ENCODE measurements at regions not wholly inside any gene's neighbourhood (a gene's known extent, or its start where the extent isn't known, plus 50 kb on each side); places are given as distances from the start of the nearest gene placed in this dataset.

DNA sequence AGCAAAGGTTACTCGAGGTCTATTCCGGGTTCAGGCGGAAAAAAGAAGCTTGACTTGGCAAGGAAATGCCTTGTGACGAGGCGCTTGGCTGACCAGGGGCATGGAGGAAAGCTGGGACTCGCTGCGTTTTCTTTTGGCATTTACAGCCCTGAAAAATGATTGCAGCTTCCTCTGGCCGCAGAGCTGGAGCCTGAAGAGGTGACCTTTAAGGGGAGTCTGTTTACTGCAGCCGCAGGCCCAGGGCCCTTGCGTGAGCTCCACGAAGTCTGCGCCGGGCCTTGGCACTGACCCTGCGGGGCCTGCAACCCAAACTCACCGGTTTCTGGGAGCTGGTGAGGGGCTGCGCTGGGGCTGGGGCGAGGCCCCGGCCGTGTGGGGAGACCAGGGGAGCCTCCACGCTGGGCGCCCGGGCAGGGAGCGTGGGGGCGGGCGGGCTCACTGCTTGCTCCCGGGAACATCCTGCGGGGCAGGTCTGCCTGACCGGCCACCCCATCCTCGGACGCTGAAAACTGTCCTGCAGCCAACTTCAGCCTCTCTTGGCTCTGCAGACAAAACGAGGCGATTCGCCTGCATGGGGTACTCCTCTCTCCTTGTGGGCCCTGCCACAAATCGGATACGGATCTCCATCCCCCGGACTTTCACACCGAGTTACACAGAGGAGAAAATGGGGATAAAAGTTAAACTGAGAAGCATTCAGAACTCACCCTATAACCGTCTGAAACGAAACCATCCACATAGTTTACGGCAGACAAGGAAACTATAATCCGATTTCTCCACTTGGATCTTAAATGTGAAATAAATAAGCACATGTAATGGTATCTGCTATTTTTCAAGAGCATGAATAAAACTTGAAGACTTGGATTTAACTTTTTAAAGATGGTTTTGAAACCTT is 206.3 kb upstream of the FOXF1 start:
- peak; percentile 25 for DNase-seq

DNA sequence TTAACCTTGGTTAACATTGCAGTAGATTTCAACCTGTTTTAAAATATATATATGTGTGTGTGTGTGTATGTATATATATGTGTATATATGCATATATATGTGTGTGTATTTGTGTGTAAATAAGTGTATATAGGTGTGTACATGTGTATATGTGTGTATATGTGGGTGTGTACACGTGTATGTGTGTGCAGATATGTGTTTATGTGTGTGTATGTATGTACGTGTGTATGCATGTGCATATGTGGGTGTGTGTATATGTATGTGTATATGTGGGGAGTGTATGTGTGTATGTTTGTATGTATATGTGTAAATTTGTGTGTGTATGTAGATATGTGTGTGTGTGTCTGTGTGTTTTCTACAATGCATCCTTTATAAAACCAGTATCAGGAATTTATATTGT is 205.5 kb upstream of the FOXF1 start:
- DNase-seq = no peak

DNA sequence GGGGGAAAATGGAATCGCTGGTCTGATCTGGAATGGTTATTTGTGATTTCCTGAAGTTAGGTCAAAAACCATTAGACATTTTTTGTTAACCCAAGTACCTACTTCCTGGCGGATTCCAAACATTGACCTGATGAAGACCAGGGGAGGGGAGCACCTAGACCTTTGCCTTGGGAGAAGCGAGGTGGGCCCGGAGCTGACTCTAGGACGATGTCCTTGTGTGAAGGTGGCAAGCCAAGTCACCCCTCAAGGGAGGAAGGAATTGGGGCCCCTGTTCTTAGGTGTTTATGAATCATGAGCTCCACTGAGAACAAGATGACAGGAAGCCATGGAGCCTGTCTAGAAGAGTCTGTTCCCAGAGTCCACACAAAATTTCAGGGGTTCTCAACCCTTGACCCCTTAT is 204.9 kb upstream of the FOXF1 start:
- DNase-seq = no peak

DNA sequence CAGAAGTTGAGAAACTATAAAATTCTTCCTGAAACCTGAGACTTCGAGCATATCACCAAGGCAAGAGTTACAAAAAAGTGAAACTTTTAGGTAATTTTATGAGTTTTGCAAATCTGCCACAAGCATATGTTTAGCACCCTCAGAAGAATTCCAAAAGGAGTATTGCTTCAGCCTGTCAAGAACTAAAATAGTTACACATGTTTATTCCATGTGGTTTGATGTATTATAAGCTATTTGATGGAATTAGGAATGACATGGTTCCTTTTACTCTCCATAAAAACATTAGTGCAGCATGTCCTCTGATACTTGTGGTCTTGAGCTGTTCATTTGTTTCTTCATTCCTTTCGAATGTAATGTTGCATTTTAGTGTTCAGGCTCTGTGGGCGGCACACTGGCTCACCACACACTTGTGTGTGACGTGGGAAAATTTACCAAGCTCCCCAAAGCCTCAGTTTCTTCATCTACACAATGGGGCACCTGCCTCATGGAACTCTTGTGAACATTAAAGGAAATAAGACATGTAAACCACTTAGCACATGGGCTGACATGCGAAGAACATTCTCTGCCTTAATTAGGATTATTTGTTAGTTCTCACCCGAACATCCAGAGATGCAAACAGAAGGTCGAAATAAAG is 204.2 kb upstream of the FOXF1 start:
- no peak for DNase-seq

DNA sequence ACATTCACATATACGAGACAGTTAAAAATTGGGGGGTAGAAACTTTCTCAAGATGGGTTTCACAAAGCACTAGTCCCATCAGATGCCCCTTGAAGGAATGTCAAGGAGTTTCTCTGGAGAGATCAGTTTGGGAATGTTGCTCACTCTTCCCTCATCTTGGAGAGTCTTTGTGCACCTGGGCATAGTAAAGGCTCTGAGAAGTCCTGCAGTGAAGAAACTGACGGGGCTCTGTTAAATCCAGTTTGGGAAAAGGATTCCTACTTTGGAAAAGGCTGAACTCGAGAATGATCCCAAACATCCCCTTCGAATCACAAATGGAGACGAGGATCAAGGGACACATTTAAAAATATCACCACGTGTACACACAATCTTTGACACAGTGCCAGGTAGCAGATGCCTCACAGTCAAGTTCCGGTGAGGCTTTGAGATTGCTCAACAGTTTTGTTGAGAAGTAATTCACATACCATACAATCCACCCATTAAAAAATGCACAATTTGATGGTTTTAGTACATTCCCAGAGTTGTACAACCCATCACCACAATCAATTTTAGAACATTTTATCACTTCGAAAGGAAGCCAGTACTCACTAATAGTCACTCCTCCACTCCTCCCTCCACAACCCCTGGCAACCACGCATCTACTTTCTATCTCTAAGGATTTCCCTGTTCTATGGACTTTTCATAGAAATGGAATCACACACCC is 203.4 kb upstream of the FOXF1 start:
- no peak for DNase-seq

DNA sequence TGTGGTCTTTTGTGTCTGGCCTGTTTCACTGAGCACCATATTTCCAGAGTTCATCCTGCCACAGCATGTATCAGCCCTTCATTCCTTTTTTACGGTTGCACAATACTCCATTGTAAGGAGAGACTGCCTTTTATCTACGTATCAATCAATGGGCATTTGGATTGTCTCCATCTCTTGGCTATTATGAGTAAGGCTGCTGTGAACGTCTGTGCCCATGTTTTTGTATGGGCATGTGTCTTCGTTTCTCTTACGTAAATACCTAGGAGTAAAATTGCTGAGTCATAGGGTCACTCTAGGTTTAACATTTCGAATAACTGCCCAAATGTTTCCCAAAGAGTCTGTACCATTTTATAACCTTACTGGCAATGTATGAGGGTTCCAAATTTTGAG is 202.8 kb upstream of the FOXF1 start:
- DNase-seq = no peak

DNA sequence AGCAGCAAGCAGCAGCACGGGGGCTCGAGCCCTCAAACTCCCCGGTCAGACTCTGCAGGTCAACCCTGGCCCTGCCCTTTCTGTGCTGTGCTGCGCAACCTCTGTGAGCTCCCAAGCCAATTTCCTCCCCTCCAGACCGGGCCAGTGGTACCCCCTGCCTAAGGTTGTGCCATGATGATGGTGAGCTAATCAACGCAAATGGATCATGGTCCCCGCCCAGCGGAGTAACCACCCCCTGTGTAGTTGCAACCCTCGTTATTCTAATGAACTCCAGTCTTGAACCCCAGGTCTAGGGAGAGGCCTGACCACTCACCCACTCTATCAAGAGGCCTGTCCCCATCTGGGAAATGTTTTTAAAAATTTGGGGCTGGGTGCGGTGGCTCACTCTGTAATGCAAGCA is 201.8 kb upstream of the FOXF1 start:
- DNase-seq = no peak

DNA sequence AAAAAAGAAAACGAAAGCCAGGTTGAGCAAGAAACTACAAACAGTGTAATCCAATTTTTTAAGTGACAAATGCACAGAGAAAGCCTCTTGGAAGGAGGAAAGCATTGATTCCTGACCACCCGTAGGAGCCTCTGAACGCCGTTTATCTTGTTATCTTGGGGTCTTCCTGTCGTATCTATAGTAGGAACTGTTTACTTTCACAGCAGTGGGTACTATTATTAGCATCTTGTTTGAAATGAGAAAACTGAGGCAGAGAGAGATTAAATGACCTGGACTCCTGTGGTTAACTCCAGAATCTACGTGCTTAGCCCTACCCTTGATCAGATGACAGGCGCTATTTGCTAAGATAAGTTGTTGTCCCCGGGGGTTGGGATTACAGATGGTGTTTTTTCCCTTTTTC is 196.7 kb upstream of the FOXF1 start:
- no peak for DNase-seq

DNA sequence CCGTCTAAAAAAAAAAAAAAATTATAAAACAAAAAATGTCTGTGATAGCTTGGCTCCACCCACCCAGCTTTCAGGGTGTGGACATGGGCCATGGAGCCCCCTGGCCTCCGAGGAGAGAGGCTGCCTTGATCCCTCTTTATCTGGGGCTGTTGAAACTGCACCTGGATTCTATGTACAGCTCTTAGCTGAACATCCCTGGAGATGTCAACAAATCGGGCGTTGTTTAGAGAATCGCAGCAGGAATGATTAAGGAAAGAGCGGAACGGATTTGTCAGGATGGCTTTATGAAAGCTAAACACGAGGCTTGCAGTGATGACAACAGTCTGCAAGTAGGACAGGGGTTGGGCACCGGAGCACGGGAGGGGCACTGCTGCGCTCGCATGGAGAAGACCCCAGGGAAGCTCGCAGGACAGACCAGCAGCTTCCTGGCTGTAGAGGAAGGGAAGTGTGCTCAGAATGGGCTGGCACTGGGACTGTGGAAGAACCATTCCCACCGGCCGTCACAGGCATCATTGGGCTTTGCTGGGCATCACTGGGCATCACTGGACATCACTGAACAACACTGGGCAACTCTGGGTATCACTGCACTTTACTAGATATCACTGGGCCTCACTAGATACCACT is 195.8 kb upstream of the FOXF1 start:
- no peak for DNase-seq

DNA sequence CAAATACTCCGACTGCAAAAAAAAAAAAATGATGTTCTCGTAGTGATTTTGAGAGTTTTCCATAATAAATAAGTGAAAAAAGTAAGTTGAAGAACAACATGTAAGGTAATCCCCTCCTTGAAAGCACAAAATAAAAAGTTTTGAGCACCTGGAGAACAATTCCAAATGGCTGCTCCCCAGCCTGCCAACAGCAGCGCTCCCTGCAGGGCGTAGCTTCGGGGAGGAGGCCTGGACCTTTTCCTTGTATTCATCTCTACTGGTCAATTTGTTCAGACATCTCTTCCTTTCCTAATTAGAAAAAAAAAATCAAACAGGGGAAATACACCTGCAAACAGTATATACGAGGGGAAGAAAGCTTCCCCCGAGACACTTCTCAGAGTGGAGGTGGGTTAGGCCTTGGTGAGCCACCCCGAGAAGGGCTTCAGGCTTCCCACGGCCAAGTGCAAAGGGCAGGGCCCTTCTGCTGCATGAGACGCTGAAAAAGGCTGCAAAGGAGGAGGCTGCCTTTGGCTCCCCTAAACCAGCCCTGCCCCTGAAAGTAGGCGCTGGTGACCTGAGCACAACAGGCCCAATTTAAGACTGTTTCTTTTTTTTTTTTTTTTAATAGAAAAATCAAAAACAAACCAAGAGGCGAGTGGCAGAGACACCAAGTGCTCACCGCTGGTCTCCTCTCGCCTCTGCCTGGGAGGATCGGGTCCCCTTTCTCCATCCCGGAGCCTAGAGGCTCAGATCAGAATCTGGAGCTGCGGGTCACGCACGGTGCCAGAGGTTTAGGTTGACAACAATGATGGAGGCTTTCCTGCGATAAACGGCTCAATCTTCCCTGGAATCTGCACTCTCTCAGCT is 193.1 kb upstream of the FOXF1 start:
- DNase-seq = no peak

DNA sequence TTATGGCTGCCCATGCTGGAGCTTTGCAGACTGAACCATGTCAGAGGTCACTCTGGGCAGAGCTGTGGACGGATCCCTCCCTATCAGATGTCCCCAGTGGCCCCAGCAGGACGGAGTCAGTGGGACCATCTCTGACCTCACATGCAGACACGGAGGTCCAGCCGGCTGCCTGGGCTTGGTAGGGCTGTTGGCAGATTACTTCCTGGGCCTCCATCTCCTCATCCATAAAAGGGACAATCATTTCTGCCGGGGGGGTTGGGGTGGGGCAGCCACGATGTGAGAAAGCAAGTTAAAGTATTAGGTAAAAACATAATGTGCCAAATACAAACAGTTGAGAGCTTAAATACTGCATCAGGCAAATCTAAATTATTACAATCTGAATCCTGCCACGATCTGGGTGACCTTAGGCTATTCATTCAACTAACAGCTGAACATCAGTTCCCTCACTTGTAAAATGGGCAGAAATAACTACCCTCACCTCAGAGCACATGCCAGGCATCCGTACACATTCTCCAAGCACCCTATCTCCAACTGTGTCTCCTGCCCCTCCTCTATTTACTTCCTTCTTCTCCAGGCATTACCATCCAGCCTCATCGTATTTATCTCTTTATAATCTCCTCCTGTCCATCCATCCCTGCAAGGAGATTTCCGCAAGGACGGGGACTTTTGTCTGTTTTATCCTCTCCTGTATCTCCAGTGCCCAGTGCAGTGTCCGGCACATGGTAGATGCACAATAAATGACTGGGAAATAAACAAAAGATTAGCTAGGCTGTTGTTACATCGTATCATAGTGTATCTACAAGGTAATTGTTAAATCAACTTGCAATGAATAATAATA is 192.3 kb upstream of the FOXF1 start:
- no peak for DNase-seq

DNA sequence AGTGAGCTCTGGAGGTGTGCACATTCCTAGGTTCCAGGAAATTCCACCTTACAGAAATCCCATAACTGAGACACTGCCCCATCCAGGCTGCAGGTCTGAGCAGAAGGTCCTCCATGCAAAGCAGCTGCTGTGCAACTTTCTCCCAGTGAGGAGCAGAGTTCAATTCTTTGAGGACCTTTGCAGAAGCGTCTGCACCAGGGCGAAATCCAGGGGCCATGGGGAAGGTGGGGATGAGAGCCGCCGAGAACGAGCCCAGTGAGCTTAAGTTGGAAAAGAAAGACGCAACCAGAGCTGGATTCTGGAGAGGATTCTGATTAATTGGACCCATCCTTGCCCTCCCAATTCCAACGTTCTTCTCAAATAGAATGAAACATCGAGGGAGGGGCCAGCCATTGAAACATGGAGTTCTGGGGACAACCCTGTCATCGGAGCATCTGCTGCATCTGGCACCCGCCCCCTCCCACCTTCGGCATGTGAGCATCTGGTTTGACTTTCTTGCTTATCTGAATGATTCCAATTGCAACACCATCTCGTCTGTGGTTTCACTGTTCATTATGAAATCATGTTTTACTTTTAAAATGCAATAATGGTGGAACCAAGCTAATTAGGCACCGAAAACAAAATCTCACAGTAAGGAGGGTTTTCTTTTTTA is 190.6 kb upstream of the FOXF1 start:
- DNase-seq = no peak

DNA sequence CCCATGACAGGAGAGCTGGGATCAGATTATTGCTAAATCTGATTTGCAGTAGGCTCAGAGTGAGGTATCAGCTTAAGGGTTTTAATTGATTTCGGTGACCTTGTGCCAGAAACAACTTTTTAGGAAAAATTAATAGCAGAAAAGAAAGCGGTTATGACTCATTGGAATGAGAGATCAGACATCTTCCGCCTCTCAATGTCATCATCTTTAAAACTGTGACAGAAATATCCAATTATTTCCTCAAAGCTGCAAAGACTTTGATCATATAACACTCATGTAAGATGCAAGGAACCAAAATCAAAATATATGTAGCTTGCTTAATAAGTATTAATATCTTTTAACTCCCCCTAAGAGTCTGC is 190.1 kb upstream of the FOXF1 start:
- DNase-seq = no peak

DNA sequence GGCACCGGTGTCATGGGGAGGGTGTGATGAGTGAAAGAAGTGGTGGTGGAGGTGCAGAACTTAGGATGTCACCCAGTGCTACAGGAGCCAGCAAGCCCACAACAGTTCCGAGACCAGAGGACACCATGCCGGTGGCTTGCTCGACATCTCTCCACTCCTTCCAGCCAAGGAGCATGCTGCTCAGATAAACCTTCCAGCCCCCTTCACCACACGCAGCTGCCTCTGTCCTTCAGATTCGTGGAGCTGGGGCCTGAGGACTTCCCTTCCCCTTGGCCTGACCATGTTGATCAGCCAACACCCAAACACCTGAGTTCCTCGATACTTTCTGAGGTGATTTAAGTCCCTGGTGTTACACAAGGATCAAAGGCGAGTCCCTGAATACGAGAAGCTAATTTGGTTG is 188.8 kb upstream of the FOXF1 start:
- DNase-seq = no peak

DNA sequence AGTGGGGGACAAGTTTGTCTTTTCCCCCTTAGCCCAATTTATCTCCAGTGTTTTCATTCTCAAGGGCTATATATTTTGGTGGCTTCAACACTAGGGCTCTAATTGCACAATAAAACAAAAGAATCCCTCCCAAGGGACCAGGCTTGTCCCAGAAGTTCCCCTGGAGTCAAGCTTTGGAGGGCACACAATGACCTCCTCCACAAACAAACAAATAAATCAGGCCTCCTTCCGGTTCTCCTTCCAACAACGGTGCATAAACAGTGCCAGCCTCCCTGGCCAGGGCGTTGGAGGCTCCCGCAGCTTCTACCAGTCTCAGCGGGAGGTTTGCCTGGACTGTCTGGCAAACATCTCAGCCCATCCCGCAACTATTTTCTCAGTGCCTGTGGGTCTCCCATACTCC is 188.0 kb upstream of the FOXF1 start:
- no peak for DNase-seq

DNA sequence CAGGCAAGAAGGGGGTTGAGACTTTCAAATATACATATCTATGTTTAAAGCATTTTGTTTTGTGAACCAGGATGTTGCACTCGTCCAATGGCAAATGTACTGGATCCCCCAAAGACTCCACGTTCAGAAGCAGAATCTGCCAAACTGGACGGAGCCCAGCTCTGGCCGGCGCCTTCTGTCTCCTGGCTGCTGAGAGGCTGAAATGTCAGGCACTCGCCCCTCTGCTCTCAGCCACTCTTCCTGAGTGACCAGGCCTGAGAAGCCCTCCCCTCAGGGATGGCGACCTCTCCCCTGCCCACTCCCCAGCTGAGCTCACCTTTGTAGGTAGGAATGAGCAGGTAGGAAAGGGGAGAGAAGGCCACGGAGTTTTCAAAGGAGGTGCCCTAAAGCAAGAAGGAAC is 187.5 kb upstream of the FOXF1 start:
- peak; percentile 38 for DNase-seq

DNA sequence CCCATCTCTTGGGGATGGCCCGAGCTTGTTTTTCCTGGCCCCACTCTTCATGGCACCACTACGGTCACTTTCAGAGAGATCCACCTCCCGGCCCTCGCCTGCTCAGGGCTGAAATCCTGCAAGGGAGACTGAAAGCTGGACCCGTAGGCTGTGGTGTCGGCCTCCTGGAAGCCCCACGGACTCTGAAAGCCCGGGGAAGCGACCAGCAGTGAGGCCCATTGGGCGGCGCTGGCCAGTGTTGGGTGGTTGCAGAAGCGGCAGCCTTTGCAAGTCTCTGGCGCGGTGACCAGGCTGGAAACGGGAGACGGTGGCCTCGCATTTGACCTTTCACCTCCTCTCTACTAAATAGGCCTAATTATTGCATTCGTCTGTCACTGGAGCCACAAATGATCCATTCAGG is 186.0 kb upstream of the FOXF1 start:
- no peak for DNase-seq

DNA sequence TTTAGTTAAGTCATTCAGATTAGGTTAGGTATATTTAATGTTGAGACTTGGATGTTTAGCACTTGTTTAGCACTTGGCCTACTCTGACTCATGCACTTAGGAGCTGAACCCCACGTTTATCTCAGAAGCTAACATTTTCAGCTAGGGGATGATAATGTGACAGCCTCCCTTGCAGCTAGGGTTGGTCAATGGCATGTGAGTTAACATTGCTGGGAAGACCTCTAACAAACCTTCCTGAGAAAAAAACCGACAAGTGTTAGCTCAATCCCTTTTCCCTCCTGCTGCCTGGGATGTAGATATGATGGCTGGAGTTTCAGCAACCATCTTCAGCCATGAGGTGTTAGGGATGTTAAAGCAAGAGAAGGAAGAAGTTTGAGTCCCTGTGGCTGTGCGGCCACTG is 185.0 kb upstream of the FOXF1 start:
- DNase-seq = no peak

DNA sequence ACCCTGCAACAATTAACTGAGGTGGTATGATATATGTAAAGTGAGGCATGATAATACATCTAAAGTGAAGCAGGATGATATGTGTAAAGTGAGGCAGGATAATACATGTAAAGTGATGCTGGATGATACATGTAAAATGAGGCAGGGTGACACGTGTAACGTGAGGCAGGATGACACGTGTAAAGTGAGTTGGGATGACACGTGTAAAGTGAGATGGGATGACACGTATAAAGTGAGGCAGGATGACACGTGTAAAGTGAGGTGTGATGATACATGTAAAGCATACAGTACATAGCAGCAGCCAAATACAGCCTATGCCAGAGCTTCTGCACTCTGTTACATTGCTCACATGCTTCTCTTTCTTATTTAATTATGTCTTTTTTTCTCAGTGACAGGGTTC is 184.4 kb upstream of the FOXF1 start:
- no peak for DNase-seq

DNA sequence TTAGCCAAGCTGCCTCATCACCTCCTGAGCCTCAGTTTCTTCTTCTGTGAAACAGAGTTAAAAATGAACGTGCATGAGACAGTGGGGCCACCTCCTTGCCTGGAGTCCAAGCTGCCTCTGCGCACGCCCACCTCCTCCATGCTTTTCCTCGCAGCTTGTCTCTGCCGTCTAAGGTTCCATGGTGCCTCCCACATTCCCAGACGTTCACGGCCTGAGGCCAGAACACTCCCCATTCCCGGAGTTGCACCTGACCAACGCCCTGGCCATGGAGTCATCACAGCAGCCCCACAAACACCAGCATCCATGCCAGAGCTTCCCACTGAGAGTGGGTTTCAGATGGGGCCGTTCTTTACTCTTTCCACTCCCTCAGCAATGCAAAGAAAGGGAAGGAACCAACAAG is 183.0 kb upstream of the FOXF1 start:
- DNase-seq = no peak

DNA sequence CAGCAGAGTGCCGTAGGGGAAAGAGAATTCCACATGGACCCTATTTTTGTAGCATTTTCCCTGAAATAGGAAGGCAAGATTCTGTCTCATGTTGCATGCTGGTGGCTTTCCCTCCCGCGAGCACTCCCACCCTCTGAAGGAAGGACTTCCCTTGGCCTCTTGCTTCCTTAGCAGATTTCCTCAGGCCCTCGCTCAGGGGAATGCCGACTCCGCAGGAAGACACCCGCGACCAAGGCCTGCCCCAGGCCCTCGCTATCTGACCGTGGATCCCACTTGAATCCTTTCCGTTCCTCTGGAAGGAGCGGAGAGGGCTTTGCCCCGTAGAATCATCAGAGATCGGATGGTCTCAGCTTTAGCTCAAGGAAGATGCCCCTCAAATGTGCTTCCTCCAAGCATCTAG is 179.4 kb upstream of the FOXF1 start:
- no peak for DNase-seq

Data from hindlimb muscle (tissue), 1 donor.